ENCODE measurements at regions not wholly inside any gene's neighbourhood (a gene's known extent, or its start where the extent isn't known, plus 50 kb on each side); places are given as distances from the start of the nearest gene placed in this dataset.

DNA sequence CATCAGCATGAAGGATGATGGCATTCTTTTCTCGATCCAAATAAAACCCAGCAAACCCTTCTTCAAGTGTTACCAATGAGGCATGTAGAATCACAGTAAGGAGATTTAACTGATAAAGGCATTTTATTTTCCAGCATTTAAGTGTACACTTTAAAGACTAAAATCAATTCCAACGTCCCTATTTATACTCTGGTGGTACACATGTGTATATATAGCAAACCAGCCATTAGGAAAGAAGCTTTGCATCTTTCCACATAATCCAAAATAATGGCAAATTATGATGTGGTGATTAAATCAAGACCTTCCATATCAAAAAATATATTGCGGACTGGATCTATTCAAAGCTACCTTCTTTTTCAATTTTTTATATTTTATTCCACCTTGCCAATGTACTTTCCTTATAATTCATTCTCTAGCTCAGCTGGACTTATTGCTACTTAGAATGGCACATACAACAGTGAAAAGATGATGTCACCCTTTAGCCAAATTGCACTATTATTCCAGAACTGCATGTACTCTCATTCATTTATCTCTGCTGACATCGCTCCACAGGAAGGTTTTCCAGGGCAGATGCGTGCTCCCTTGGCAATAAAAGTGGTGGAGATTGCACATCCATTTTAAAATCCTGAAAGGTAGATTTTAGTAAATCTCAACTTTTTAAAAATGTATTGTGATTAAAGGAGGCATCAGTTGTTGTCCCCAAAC is 63.3 kb upstream of the SLC30A5 start:
- H3K9me3 ChIP-seq (replicated peaks; ENCODE audit: control insufficient read depth, insufficient read depth, low read depth, low read length): no peaks in the 10 kb centered on the region
- ChIA-PET POLR2A (no interaction called here), CTCF (ENCODE audit: low intra/inter-chr PET ratio) (no interaction called here)
- H3K4me2 ChIP-seq (ENCODE audit: insufficient read depth, low read length): no peak overlapping the region
- H3K4me1 ChIP-seq (replicated peaks in 1 of 2; ENCODE audit: control insufficient read depth in 2 of 2, insufficient read depth in 2 of 2, low read length in 2 of 2): no peaks in the 10 kb centered on the region
- no TSS peak for BruUV-seq (replicated peaks)
- no peak overlapping the region for H2AFZ ChIP-seq (ENCODE audit: low read depth, low read length)
- WGBS (ENCODE audit: insufficient coverage, low coverage, missing lambda C conversion rate): 15% methylated on average over 5 of the region's 5 CpGs
- no peak overlapping the region for H3K27ac ChIP-seq (ENCODE audit: extremely low read depth, low read depth, low read length)
- no peaks in the 10 kb centered on the region for H3K36me3 ChIP-seq (ENCODE audit: control insufficient read depth, insufficient read depth, low read length)
- no peaks in the 10 kb centered on the region for H3K27me3 ChIP-seq (ENCODE audit: control insufficient read depth in 2 of 2, insufficient read depth in 2 of 2, low read length in 2 of 2)
- no peaks in the 10 kb centered on the region for H3K9me1 ChIP-seq (ENCODE audit: control insufficient read depth, insufficient read depth, low read length)
- ATAC-seq: no peak
- H3K79me2 ChIP-seq (ENCODE audit: control insufficient read depth, insufficient read depth, low read length): no peaks in the 10 kb centered on the region
- no peak for FAIRE-seq
- H4K20me1 ChIP-seq (replicated peaks; ENCODE audit: control insufficient read depth, insufficient read depth, low read length): no peaks in the 10 kb centered on the region
- in situ Hi-C loops (cut with MboI) (no loop called here), intact Hi-C loops (cut with micrococcal nuclease) (no loop called here)
- H3K9ac ChIP-seq (ENCODE audit: insufficient read depth in 1 of 2, low read depth in 2 of 2, low read length in 2 of 2): no peak overlapping the region
- no peak overlapping the region for H3K4me3 ChIP-seq
- no peak for DNase-seq (ENCODE audit: extremely low read depth in 1 of 4, low spot score in 3 of 4)
- TF ChIP-seq ZNF785 (CRISPR knock-in tag; IDR thresholded peaks at IDR 0.05) (no peak), EWSR1 (IDR thresholded peaks at IDR 0.05; ENCODE audit: borderline replicate concordance, low read depth, partially characterized antibody) (no peak)
- TF ChIP-seq, protein P1, sequence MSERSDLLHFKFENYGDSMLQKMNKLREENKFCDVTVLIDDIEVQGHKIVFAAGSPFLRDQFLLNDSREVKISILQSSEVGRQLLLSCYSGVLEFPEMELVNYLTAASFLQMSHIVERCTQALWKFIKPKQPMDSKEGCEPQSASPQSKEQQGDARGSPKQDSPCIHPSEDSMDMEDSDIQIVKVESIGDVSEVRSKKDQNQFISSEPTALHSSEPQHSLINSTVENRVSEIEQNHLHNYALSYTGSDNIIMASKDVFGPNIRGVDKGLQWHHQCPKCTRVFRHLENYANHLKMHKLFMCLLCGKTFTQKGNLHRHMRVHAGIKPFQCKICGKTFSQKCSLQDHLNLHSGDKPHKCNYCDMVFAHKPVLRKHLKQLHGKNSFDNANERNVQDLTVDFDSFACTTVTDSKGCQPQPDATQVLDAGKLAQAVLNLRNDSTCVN (CRISPR knock-in tag; IDR thresholded peaks at IDR 0.05): no peak
- TF ChIP-seq, protein P2, sequence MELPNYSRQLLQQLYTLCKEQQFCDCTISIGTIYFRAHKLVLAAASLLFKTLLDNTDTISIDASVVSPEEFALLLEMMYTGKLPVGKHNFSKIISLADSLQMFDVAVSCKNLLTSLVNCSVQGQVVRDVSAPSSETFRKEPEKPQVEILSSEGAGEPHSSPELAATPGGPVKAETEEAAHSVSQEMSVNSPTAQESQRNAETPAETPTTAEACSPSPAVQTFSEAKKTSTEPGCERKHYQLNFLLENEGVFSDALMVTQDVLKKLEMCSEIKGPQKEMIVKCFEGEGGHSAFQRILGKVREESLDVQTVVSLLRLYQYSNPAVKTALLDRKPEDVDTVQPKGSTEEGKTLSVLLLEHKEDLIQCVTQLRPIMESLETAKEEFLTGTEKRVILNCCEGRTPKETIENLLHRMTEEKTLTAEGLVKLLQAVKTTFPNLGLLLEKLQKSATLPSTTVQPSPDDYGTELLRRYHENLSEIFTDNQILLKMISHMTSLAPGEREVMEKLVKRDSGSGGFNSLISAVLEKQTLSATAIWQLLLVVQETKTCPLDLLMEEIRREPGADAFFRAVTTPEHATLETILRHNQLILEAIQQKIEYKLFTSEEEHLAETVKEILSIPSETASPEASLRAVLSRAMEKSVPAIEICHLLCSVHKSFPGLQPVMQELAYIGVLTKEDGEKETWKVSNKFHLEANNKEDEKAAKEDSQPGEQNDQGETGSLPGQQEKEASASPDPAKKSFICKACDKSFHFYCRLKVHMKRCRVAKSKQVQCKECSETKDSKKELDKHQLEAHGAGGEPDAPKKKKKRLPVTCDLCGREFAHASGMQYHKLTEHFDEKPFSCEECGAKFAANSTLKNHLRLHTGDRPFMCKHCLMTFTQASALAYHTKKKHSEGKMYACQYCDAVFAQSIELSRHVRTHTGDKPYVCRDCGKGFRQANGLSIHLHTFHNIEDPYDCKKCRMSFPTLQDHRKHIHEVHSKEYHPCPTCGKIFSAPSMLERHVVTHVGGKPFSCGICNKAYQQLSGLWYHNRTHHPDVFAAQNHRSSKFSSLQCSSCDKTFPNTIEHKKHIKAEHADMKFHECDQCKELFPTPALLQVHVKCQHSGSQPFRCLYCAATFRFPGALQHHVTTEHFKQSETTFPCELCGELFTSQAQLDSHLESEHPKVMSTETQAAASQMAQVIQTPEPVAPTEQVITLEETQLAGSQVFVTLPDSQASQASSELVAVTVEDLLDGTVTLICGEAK (IDR thresholded peaks at IDR 0.05): no peak
- TF ChIP-seq, protein P2 (CRISPR knock-in tag; IDR thresholded peaks at IDR 0.05): no peak
- TF ChIP-seq, protein P3, sequence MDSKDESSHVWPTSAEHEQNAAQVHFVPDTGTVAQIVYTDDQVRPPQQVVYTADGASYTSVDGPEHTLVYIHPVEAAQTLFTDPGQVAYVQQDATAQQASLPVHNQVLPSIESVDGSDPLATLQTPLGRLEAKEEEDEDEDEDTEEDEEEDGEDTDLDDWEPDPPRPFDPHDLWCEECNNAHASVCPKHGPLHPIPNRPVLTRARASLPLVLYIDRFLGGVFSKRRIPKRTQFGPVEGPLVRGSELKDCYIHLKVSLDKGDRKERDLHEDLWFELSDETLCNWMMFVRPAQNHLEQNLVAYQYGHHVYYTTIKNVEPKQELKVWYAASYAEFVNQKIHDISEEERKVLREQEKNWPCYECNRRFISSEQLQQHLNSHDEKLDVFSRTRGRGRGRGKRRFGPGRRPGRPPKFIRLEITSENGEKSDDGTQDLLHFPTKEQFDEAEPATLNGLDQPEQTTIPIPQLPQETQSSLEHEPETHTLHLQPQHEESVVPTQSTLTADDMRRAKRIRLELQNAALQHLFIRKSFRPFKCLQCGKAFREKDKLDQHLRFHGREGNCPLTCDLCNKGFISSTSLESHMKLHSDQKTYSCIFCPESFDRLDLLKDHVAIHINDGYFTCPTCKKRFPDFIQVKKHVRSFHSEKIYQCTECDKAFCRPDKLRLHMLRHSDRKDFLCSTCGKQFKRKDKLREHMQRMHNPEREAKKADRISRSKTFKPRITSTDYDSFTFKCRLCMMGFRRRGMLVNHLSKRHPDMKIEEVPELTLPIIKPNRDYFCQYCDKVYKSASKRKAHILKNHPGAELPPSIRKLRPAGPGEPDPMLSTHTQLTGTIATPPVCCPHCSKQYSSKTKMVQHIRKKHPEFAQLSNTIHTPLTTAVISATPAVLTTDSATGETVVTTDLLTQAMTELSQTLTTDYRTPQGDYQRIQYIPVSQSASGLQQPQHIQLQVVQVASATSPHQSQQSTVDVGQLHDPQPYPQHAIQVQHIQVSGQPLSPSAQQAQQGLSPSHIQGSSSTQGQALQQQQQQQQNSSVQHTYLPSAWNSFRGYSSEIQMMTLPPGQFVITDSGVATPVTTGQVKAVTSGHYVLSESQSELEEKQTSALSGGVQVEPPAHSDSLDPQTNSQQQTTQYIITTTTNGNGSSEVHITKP (IDR thresholded peaks at IDR 0.05; ENCODE audit: partially characterized antibody): no peak

Data from K562 (cell line).